ENCODE measurements at regions not wholly inside any gene's neighbourhood (a gene's known extent, or its start where the extent isn't known, plus 50 kb on each side); places are given as distances from the start of the nearest gene placed in this dataset.
A peak's percentile ranks its signal among the peaks of the same experiment; 100 is the strongest.

GRCh38 chr9:87283585-87283984, 214.1 kb upstream of the DAPK1 start:
- TF ChIP-seq, protein P1, sequence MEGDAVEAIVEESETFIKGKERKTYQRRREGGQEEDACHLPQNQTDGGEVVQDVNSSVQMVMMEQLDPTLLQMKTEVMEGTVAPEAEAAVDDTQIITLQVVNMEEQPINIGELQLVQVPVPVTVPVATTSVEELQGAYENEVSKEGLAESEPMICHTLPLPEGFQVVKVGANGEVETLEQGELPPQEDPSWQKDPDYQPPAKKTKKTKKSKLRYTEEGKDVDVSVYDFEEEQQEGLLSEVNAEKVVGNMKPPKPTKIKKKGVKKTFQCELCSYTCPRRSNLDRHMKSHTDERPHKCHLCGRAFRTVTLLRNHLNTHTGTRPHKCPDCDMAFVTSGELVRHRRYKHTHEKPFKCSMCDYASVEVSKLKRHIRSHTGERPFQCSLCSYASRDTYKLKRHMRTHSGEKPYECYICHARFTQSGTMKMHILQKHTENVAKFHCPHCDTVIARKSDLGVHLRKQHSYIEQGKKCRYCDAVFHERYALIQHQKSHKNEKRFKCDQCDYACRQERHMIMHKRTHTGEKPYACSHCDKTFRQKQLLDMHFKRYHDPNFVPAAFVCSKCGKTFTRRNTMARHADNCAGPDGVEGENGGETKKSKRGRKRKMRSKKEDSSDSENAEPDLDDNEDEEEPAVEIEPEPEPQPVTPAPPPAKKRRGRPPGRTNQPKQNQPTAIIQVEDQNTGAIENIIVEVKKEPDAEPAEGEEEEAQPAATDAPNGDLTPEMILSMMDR (IDR thresholded peaks at IDR 0.05): no peak

DNA sequence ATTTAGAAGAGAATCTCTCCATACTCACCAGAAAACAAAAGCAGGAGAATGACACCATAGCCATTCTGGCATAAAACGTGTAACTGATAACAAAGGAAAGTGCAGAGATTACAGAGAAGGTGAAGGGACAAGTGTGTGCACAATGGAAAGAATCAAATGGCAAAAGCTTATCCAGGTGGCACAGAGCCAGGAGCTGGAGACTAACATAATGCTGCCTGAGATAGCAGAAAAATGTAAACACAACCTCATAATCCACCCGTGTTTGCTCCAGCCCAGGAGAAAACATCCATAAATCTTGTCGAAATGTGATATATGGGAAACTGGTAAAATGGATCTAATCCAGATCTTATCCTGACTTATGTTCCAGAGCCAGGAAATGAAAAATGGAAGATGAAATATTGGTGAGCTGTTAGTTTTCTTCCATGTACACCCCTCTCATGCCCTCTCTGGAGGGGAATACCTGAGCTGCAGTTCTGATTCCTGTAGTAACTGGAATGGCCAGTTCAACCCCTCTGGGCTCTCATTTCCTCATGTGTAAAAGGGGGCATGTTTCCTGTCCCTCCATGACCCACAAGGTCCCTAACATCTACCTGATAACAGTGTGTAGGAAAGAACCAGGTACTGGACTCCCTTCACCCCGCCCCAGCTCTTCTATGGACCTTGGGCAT, 212.3 kb upstream of the DAPK1 start:
- TF ChIP-seq, protein P1 (IDR thresholded peaks at IDR 0.05): no peak

DNA sequence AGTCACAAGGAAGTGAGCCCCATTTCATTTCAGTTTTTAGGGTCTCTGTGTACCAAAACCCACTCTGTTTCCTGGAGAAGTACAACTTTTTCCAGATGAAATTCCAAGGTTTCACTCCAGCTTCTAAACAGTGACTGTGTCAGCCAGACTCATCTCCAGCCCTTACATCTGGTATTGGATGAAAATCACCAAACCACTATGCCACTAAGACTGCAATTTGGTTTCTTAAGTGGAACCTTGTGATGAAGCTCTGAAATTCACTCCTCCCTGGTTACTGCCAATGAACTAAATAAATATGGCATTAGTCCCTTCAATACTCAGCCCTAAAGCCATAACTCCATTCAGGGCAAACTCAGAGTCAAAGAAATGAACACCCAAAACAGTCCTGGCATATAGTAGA, 211.2 kb upstream of the DAPK1 start:
- TF ChIP-seq, protein P1 (IDR thresholded peaks at IDR 0.05): no peak

GRCh38 chr9:87290241-87291052, 207.2 kb upstream of the DAPK1 start:
- TF ChIP-seq, protein P1 (IDR thresholded peaks at IDR 0.05): peak; percentile 16; the same call in 1 of the 2 replicates

GRCh38 chr9:87292449-87293191, 205.0 kb upstream of the DAPK1 start:
- TF ChIP-seq, protein P1 (IDR thresholded peaks at IDR 0.05): no peak

DNA sequence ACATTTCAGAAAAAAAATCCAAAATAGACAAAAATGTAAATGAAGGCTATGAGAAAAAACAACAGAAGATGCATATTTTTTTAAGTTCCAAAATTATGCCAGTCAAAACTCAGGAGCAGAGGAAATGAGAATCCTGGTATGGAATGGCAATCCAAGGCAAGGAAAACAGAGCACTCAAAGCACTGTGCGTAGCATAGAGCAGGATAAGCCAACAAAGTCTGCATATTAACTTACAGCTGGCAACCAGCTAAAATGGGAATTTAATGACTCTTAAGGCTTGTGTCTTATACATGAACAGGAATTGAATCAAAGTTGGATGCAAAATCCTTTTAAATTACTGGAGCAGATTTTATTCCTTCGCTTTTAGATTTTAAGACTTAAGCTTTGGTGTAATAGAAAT, 203.5 kb upstream of the DAPK1 start:
- TF ChIP-seq, protein P1 (IDR thresholded peaks at IDR 0.05): no peak

- TF ChIP-seq, protein P1 (IDR thresholded peaks at IDR 0.05): no peak
Measured at GRCh38 chr9:87300915-87301314, 196.8 kb upstream of the DAPK1 start.
